ENCODE measurements at regions not wholly inside any gene's neighbourhood (a gene's known extent, or its start where the extent isn't known, plus 50 kb on each side); places are given as distances from the start of the nearest gene placed in this dataset.
A peak's percentile ranks its signal among the peaks of the same experiment; 100 is the strongest.

DNA sequence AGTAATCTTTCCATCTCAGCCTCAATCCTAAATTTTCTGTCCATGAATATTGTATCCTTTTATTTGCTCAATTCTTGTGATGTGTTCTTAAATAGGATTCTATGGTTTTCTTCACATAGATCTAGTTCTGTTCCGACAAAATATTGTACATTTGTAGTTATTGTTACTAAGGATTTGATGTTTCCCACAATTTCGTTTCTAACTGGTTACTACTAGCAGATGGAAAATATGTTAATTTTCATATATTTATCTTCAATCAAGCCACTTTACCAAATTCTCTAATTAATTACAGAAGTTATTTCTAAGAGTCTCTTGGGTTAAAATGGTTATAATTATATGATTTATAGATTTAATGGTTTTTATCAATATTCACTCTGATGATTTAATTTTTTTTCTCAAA is 60.3 kb downstream of the SEC61B start (continued):
- TF ChIP-seq RNF2 (IDR thresholded peaks at IDR 0.05) (peak; percentile 36; the same call in 1 of the 2 replicates), CBX2 (IDR thresholded peaks at IDR 0.05; ENCODE audit: insufficient read depth, low read length, poor library complexity, severe bottlenecking) (no peak), NFIX (CRISPR knock-in tag; IDR thresholded peaks at IDR 0.05; ENCODE audit: low read depth) (no peak), ZNF507 (tag; conservative IDR thresholded peaks at IDR 0.05) (peak; percentile 42)
- TF ChIP-seq, protein P1, sequence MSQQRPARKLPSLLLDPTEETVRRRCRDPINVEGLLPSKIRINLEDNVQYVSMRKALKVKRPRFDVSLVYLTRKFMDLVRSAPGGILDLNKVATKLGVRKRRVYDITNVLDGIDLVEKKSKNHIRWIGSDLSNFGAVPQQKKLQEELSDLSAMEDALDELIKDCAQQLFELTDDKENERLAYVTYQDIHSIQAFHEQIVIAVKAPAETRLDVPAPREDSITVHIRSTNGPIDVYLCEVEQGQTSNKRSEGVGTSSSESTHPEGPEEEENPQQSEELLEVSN (IDR thresholded peaks at IDR 0.05; ENCODE audit: borderline replicate concordance in 1 of 2, extremely low read depth in 1 of 2, insufficient read depth in 1 of 2, insufficient read length in 1 of 2, low read depth in 1 of 2, low read length in 1 of 2, poor library complexity in 1 of 2, severe bottlenecking in 1 of 2): no peak

DNA sequence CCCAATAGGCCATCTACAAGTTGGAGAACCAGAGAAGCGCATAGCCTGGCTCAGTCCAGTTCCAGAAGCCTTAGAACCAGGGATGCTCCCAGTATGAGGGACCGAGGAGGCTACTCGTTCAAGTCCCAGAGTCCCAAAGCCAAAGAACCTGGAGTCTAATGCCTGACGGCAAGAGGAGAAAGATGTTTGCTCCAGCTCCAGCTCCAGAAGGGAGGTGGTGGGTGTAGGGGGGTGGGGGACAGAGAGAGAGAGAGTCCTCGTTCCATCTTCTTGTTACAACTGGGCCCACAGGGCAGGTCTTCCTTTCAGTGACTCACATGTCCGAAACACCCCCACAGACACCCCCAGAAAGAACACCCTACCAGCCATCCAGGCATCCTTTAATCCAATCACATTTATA is 63.9 kb downstream of the SEC61B start:
- FAIRE-seq (no peak), DNase-seq (ENCODE audit: extremely low read depth in 1 of 4, low spot score in 3 of 4) (no peak), ATAC-seq (no peak)
- POLR2A ChIA-PET: interaction anchor here (0.6 kb wide), 1 partner anchor 1431 kb away, joined by 3 read pairs; no protein-coding TSS in a partner anchor
- Histone ChIP-seq H3K4me3 (no peak overlapping the region), H3K9me1 (ENCODE audit: control insufficient read depth, insufficient read depth, low read length) (no peaks in the 10 kb centered on the region), H3K27me3 (ENCODE audit: control insufficient read depth in 2 of 2, insufficient read depth in 2 of 2, low read length in 2 of 2) (peaks cover 12 to 16% of the 10 kb centered on the region in 2 experiments; a peak in 3 of 5 replicates), H3K79me2 (ENCODE audit: control insufficient read depth, insufficient read depth, low read length) (no peaks in the 10 kb centered on the region), H3K36me3 (ENCODE audit: control insufficient read depth, insufficient read depth, low read length) (no peaks in the 10 kb centered on the region), H4K20me1 (replicated peaks; ENCODE audit: control insufficient read depth, insufficient read depth, low read length) (no peaks in the 10 kb centered on the region), H3K4me2 (ENCODE audit: insufficient read depth, low read length) (no peak overlapping the region), H2AFZ (ENCODE audit: low read depth, low read length) (no peak overlapping the region), H3K4me1 (replicated peaks in 1 of 2; ENCODE audit: control insufficient read depth in 2 of 2, insufficient read depth in 2 of 2, low read length in 2 of 2) (no peaks in the 10 kb centered on the region), H3K9me3 (replicated peaks; ENCODE audit: control insufficient read depth, insufficient read depth, low read depth, low read length) (no peaks in the 10 kb centered on the region), H3K9ac (ENCODE audit: insufficient read depth in 1 of 2, low read depth in 2 of 2, low read length in 2 of 2) (no peak overlapping the region), H3K27ac (ENCODE audit: extremely low read depth, low read depth, low read length) (no peak overlapping the region)
- in situ Hi-C loops (cut with MboI): no loop called here
- no TSS peak for BruUV-seq (replicated peaks)
- CTCF ChIA-PET (ENCODE audit: low intra/inter-chr PET ratio): no interaction called here
- 4% methylated on average over 6 of the region's 6 CpGs for WGBS (ENCODE audit: insufficient coverage, low coverage, missing lambda C conversion rate)
- intact Hi-C loops (cut with micrococcal nuclease): no loop called here
- TF ChIP-seq, protein P2, sequence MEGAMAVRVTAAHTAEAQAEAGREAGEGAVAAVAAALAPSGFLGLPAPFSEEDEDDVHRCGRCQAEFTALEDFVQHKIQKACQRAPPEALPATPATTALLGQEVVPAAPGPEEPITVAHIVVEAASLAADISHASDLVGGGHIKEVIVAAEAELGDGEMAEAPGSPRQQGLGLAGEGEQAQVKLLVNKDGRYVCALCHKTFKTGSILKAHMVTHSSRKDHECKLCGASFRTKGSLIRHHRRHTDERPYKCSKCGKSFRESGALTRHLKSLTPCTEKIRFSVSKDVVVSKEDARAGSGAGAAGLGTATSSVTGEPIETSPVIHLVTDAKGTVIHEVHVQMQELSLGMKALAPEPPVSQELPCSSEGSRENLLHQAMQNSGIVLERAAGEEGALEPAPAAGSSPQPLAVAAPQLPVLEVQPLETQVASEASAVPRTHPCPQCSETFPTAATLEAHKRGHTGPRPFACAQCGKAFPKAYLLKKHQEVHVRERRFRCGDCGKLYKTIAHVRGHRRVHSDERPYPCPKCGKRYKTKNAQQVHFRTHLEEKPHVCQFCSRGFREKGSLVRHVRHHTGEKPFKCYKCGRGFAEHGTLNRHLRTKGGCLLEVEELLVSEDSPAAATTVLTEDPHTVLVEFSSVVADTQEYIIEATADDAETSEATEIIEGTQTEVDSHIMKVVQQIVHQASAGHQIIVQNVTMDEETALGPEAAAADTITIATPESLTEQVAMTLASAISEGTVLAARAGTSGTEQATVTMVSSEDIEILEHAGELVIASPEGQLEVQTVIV (CRISPR knock-in tag; IDR thresholded peaks at IDR 0.05; ENCODE audit: borderline replicate concordance): no peak
- TF ChIP-seq, protein P3, sequence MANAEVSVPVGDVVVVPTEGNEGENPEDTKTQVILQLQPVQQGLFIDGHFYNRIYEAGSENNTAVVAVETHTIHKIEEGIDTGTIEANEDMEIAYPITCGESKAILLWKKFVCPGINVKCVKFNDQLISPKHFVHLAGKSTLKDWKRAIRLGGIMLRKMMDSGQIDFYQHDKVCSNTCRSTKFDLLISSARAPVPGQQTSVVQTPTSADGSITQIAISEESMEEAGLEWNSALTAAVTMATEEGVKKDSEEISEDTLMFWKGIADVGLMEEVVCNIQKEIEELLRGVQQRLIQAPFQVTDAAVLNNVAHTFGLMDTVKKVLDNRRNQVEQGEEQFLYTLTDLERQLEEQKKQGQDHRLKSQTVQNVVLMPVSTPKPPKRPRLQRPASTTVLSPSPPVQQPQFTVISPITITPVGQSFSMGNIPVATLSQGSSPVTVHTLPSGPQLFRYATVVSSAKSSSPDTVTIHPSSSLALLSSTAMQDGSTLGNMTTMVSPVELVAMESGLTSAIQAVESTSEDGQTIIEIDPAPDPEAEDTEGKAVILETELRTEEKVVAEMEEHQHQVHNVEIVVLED (CRISPR knock-in tag; IDR thresholded peaks at IDR 0.05): no peak
- TF ChIP-seq CHCHD3 (CRISPR knock-in tag; IDR thresholded peaks at IDR 0.05) (no peak), PHF8 (IDR thresholded peaks at IDR 0.05; ENCODE audit: borderline replicate concordance, low read length) (no peak), YBX1 (IDR thresholded peaks at IDR 0.05) (no peak)
- TF ChIP-seq, protein P4, sequence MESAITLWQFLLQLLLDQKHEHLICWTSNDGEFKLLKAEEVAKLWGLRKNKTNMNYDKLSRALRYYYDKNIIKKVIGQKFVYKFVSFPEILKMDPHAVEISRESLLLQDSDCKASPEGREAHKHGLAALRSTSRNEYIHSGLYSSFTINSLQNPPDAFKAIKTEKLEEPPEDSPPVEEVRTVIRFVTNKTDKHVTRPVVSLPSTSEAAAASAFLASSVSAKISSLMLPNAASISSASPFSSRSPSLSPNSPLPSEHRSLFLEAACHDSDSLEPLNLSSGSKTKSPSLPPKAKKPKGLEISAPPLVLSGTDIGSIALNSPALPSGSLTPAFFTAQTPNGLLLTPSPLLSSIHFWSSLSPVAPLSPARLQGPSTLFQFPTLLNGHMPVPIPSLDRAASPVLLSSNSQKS (CRISPR knock-in tag; IDR thresholded peaks at IDR 0.05): no peak
- TF ChIP-seq, protein P5, sequence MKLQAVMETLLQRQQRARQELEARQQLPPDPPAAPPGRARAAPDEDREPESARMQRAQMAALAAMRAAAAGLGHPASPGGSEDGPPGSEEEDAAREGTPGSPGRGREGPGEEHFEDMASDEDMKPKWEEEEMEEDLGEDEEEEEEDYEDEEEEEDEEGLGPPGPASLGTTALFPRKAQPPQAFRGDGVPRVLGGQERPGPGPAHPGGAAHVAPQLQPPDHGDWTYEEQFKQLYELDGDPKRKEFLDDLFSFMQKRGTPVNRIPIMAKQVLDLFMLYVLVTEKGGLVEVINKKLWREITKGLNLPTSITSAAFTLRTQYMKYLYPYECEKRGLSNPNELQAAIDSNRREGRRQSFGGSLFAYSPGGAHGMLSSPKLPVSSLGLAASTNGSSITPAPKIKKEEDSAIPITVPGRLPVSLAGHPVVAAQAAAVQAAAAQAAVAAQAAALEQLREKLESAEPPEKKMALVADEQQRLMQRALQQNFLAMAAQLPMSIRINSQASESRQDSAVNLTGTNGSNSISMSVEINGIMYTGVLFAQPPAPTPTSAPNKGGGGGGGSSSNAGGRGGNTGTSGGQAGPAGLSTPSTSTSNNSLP (IDR thresholded peaks at IDR 0.05; ENCODE audit: borderline replicate concordance, low read depth, low read length): no peak
